GM19395 (cell line): ENCODE measurements at regions not wholly inside any gene's neighbourhood (a gene's known extent, or its start where the extent isn't known, plus 50 kb on each side); places are given as distances from the start of the nearest gene placed in this dataset.
"Not testable (repeated sequence)": the region's sequence is repeated elsewhere in the genome, so short reads cannot be mapped to it uniquely, and the experiment has no call there.

Source experiments
- ATAC-seq: cut with Tn5 transposase; IDR thresholded peaks from one replicate; pipeline ENCODE4 v1.9.1; 2021; ENCODE audit warnings: mild to moderate bottlenecking, moderate library complexity; ENCODE audit not compliant: unreplicated experiment

- no peak for ATAC-seq
Measured at GRCh38 chr4:165813606-165814005, 59.4 kb upstream of the TLL1 start.

GRCh38 chr4:165814256-165815020 is 58.6 kb upstream of the TLL1 start:
- no peak for ATAC-seq

GRCh38 chr4:165819126-165819525 is 53.9 kb upstream of the TLL1 start:
- ATAC-seq = not testable (repeated sequence)
